NCI-H146 treated with DMSO at 0.1 percent for 48 hours (cell line): ENCODE measurements at regions not wholly inside any gene's neighbourhood (a gene's known extent, or its start where the extent isn't known, plus 50 kb on each side); places are given as distances from the start of the nearest gene placed in this dataset.
"Not testable (repeated sequence)": the region's sequence is repeated elsewhere in the genome, so short reads cannot be mapped to it uniquely, and the experiment has no call there.

Experiments used
- DNase-seq: peaks from one replicate; lab custom pipeline; 2025; ENCODE audit not compliant: unreplicated experiment; lab: John Stamatoyannopoulos, UW

- DNase-seq, result no peak
These were observed 162.6 kb downstream of the TMEM132E start for GRCh38 chr17:34741967-34742366.

- no peak for DNase-seq
These were observed 161.5 kb downstream of the TMEM132E start for GRCh38 chr17:34740565-34741520.

GRCh38 chr17:34739386-34739785, 160.0 kb downstream of the TMEM132E start:
- no peak for DNase-seq

GRCh38 chr17:34737673-34738072, 158.3 kb downstream of the TMEM132E start:
- not testable (repeated sequence) for DNase-seq

- no peak for DNase-seq
These were observed 157.2 kb downstream of the TMEM132E start for GRCh38 chr17:34736611-34737010.

GRCh38 chr17:34733333-34733732, 154.0 kb downstream of the TMEM132E start:
- DNase-seq, result no peak

GRCh38 chr17:34730816-34731215, 151.4 kb downstream of the TMEM132E start:
- no peak for DNase-seq

GRCh38 chr17:34728771-34729310, 149.5 kb downstream of the TMEM132E start:
- no peak for DNase-seq

GRCh38 chr17:34727601-34728000, 148.2 kb downstream of the TMEM132E start:
- no peak for DNase-seq

- DNase-seq, result no peak
These were observed 147.4 kb downstream of the TMEM132E start for GRCh38 chr17:34726536-34727384.

- DNase-seq, result no peak
These were observed 146.3 kb downstream of the TMEM132E start for GRCh38 chr17:34725725-34726124.

GRCh38 chr17:34725008-34725407, 145.6 kb downstream of the TMEM132E start:
- no peak for DNase-seq

- DNase-seq, result no peak
These were observed 144.5 kb downstream of the TMEM132E start for GRCh38 chr17:34723875-34724274.

- no peak for DNase-seq
These were observed 141.9 kb downstream of the TMEM132E start for GRCh38 chr17:34721326-34721725.

GRCh38 chr17:34720760-34721159, 141.4 kb downstream of the TMEM132E start:
- no peak for DNase-seq

- no peak for DNase-seq
These were observed 140.2 kb downstream of the TMEM132E start for GRCh38 chr17:34719569-34719968.

GRCh38 chr17:34717092-34717491, 137.7 kb downstream of the TMEM132E start:
- no peak for DNase-seq

GRCh38 chr17:34716291-34716690, 136.9 kb downstream of the TMEM132E start:
- no peak for DNase-seq

- DNase-seq, result no peak
These were observed 136.1 kb downstream of the TMEM132E start for GRCh38 chr17:34715504-34715903.

- no peak for DNase-seq
These were observed 135.4 kb downstream of the TMEM132E start for GRCh38 chr17:34714475-34715410.
